Limb (tissue), 2 donors: ENCODE measurements at regions not wholly inside any gene's neighbourhood (a gene's known extent, or its start where the extent isn't known, plus 50 kb on each side); places are given as distances from the start of the nearest gene placed in this dataset.
"Not testable (repeated sequence)": the region's sequence is repeated elsewhere in the genome, so short reads cannot be mapped to it uniquely, and the experiment has no call there.

Source experiments
- DNase-seq, 2 donors: peaks; one replicate each; pipeline ENCODE4 v3.0.0-alpha.2; 2016; ENCODE audit errors: extremely low spot score in 2 of 2

- not testable (repeated sequence) for DNase-seq
These were observed 871.5 kb downstream of the DIAPH3 start for GRCh38 chr13:59292240-59292639.

DNA sequence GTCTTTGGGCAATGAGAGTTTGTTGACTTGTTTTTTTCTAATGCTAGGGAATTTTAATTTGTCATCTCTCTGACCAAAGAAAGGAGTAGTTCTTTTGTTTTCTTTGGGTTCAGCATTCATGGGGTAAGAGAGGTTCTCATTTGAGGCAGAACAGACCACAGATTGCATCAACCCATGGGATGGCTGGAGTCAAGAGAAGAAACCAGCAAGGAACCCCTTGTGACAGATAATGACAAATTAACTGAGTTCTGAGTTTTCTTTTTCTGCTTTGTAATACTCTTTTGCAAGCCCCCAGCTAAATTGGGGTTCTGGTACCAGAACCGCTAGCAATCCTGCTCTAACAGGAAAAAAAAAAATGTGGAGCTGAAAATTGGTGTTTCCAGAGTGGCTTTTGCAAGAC is 864.1 kb downstream of the DIAPH3 start:
- no peak for DNase-seq

- DNase-seq = no peak
These were observed 863.2 kb downstream of the DIAPH3 start for GRCh38 chr13:59300355-59301173.

DNA sequence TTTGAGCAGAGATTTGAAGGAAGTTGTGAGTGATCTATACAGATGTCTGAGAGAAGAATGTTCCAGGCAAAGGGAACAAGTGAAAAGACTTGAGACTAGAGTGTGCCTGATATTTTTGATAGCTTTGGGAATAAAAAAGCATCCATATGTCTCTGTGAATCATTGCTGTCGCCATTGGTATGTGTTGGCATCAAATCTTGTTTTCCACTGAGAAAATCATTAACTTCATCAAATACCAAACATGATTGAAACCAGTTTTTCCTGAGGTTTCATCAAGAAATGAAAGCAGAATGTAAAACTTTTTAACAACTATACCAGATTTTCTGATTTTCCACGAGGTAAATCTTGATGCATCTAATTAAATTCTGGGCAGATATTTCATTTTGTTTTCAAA is 862.6 kb downstream of the DIAPH3 start:
- DNase-seq = no peak

- no peak for DNase-seq
These were observed 860.3 kb downstream of the DIAPH3 start for GRCh38 chr13:59303433-59303832.

DNA sequence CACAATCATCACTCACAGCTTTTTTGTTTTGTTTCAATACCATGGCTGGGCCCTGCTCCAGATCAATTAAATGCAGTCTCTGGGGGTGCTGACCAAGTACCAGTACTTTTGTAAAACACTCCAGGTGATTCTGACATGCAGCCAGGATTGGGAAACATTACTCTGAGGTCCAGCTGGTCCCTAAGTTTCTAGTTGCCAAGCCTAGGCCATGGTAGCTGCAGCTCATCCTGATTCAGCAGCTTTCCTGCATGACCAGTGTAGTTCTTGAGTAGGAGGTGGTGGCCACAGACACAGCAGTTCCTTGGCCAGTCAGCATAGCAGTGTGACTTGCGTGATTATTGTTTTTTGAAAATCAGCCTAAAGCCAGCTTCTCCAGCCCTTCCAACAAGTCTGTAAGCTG is 859.1 kb downstream of the DIAPH3 start:
- DNase-seq = no peak

GRCh38 chr13:59305896-59306295 is 857.8 kb downstream of the DIAPH3 start:
- DNase-seq = no peak

- no peak for DNase-seq
These were observed 851.0 kb downstream of the DIAPH3 start for GRCh38 chr13:59312776-59313175.

DNA sequence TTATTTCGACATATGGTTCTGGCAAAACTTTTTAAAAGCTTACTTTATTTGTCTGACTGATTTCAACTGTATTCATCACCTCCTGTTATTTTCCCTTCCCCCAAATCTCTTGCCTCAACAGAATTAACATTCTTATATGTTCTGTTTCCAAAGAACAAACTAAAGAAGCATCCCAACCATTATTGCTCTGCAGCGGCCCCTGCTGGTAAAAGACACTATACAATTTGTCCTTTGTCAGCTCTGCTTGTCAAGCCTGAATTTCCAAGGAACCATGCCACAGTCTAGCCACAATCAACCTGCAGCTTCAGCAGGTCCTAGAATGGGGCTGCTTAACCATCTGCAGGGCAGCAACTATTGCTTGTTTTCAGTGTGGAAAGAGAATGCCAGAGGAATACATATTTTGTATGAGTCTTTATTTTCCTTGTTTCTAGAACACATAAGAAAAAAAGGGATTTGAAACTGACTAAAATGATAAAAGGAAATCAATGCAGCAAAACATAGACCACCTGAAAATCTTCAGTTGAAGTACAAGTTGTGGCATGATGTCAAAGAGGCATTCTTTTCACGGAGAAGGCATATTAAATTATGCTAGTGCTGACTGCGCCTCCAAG is 845.3 kb downstream of the DIAPH3 start:
- DNase-seq = peak; percentile 79 to 87

- no peak for DNase-seq
These were observed 844.5 kb downstream of the DIAPH3 start for GRCh38 chr13:59319276-59319675.

DNA sequence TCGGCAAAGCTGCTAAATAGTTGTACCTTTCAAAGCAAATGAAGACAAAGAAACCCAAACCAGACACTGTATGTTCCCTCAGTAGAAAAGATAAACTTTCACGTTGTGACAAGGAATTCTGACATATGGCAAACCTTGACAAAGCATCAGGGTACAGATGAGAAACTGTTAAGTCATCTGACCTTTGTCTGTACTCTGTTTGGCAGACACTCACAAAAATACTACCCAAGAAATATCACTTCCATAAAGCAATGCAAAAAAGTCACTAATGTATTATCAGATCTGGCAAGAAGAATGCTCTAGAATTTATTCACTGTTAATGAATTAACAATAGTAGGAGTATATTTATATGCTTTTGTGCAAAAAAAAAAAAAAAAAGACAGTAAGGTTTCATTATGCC is 843.7 kb downstream of the DIAPH3 start:
- DNase-seq = no peak

DNA sequence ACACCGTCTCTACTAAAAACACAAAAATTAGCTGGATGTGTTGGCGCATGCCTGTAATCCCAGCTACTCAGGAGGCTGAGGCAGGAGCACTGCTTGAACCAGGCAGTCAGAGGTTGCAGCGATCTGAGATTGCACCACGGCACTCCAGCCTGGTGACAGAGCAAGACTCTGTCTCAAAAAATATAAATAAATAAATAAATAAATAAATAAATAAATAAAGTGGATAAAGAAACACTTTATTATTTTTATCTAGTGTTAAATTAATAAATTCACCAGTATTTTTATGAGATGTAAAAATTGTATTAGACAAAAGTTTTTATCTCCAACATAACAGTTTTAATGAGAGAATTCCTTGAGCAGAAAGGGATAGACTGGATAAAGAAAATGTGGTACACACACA is 839.3 kb downstream of the DIAPH3 start:
- not testable (repeated sequence) for DNase-seq

GRCh38 chr13:59326717-59327116 is 837.0 kb downstream of the DIAPH3 start:
- no peak for DNase-seq

DNA sequence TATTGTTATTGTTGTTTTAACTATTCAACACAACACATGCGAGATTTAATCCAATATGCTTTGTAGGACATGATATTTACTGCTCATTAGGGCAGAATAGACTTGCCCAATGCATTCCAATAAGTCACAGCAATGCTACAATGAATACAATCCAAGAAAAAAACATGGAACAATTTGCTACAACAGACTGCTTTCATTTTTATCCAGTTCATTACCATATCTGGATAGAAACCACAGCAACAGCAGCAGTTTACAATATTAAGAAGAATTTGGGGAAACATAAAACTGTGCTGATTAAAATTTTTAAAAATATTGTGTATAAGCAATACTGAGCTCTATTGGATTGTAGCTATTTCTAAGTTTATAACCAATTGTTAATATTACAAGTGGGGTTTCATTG is 833.0 kb downstream of the DIAPH3 start:
- DNase-seq = no peak

- no peak for DNase-seq
These were observed 830.8 kb downstream of the DIAPH3 start for GRCh38 chr13:59332966-59333365.

GRCh38 chr13:59337070-59337469 is 826.7 kb downstream of the DIAPH3 start:
- DNase-seq = peak in 1 of 2 donors; percentile 73

- no peak for DNase-seq
These were observed 823.6 kb downstream of the DIAPH3 start for GRCh38 chr13:59340151-59340550.

DNA sequence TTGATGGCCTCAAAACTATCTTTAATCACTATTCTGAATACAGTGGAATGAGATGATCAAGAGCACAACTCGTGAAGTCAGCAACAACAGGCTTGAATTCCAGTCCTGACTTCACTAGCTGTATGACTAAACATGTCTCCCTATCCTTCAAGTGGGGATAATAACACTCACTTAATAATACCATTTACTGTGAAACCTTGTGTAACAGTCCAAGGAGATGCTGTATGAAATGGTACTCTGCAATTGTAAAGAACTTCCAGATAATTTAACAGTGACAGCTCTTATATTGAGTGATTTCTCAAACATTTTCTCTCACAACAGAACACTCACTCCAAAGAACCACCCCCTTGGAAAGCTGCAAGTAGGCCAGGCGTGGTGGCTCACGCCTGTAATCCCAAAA is 823.1 kb downstream of the DIAPH3 start:
- DNase-seq = no peak

DNA sequence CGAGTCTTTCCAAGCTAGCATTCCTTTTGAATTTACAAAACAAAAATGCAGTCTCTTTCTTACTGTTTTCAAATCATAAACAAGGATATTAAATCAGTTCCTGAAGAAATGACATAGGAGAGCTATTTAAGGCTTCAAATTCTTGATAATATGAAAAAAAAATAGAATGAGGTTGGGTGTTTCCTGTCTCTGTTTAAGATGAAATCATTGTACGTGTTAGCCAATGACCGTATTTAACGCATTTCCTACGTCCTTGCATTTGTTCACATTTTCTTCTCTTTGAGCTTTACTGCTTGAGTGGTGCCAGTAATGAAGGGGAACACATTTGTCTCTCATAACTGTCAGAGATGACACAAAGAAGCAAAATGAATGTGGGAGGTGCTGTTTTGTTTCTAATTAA is 821.3 kb downstream of the DIAPH3 start:
- DNase-seq = no peak

GRCh38 chr13:59343132-59343531 is 820.6 kb downstream of the DIAPH3 start:
- no peak for DNase-seq

DNA sequence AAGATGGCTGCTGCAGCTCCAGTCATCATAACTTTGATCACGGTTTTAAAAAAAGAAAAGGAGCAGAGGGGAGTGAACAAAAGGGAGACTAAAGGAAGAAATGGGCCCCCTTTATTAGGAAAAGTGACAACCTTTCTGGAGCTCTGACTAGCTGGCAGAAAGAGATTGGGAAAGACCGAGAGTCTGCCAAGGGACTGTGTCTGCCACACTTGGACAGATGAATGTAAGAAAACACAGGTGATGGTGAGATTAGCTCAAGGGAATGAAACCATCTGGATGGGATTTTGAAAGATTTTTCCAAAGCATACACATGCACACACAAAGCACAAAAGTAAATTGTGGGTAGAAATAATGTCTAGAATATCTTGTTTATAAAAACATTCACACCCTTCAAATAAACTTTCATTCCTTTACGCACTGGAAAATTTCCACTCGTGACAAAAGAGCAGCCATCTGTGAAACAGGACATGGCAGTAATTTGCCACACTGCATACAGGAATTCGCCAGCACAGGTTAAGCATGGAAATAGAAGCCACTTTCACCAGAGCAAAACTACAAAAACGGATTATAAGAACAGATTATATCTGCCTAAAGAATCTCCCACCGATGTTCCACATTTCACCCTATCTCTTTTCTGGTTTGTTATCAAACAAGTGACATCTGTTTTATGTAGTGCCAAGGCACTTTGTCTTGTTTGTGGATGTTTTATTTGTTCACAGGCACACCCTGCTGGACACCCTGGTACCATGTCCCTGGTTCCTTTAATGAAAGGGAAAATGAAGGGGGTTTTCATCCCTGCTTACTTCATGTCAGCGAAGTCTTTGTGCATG is 819.5 kb downstream of the DIAPH3 start:
- DNase-seq = no peak

- DNase-seq = peak in 1 of 2 donors; percentile 46
These were observed 818.4 kb downstream of the DIAPH3 start for GRCh38 chr13:59345311-59345710.
